ENCODE measurements at regions not wholly inside any gene's neighbourhood (a gene's known extent, or its start where the extent isn't known, plus 50 kb on each side); places are given as distances from the start of the nearest gene placed in this dataset.

- no TSS peak for BruUV-seq (replicated peaks)
- TF ChIP-seq PAX8 (CRISPR knock-in tag; IDR thresholded peaks at IDR 0.05; ENCODE audit: borderline replicate concordance) (no peak), ZNF83 (CRISPR knock-in tag; IDR thresholded peaks at IDR 0.05; ENCODE audit: borderline replicate concordance) (no peak), RERE (CRISPR knock-in tag; IDR thresholded peaks at IDR 0.05; ENCODE audit: low read depth) (no peak), DDIT3 (CRISPR knock-in tag; IDR thresholded peaks at IDR 0.05) (no peak), ZNF264 (CRISPR knock-in tag; IDR thresholded peaks at IDR 0.05) (no peak), MAFF (IDR thresholded peaks at IDR 0.05; ENCODE audit: low read depth, low read length) (no peak), HOXA9 (CRISPR knock-in tag; IDR thresholded peaks at IDR 0.05; ENCODE audit: borderline replicate concordance) (no peak), SP2 (CRISPR knock-in tag; IDR thresholded peaks at IDR 0.05) (no peak), NR2C2 (CRISPR knock-in tag; IDR thresholded peaks at IDR 0.05; ENCODE audit: borderline replicate concordance) (no peak), ZNF510 (CRISPR knock-in tag; IDR thresholded peaks at IDR 0.05; ENCODE audit: low read depth) (no peak), PITX1 (CRISPR knock-in tag; IDR thresholded peaks at IDR 0.05) (no peak), ARNTL (CRISPR knock-in tag; IDR thresholded peaks at IDR 0.05) (no peak)
Measured at GRCh38 chr6:2460216-2460745, 214.9 kb upstream of the GMDS start.

More at GRCh38 chr6:2460216-2460745, 214.9 kb upstream of the GMDS start:
- FAIRE-seq (no peak), ATAC-seq (no peak), DNase-seq (ENCODE audit: low spot score) (no peak)
- in situ Hi-C loops (cut with HindIII; ENCODE audit: extremely low pct_ligation_motif_present, low pct_unique_long_range_greater_than_20kb) = no loop called here
- ChIA-PET POLR2A (no interaction called here), CTCF (ENCODE audit: low intra/inter-chr PET ratio, low total read pairs) (no interaction called here)
- Histone ChIP-seq H3K79me2 (ENCODE audit: insufficient read depth, low read length) (no peaks in the 10 kb centered on the region), H3K36me3 (replicated peaks in 1 of 2; ENCODE audit: control insufficient read depth in 1 of 2, insufficient read depth in 2 of 2, low read length in 2 of 2) (no peaks in the 10 kb centered on the region), H3K9ac (ENCODE audit: insufficient read depth, low read depth, low read length) (no peak overlapping the region), H3K4me2 (ENCODE audit: low read depth, low read length) (no peak overlapping the region), H2AFZ (ENCODE audit: low read length) (no peak overlapping the region), H3K27ac (ENCODE audit: extremely low read length, insufficient read depth, low read length) (no peak overlapping the region), H3K4me3 (replicated peaks in 1 of 3; ENCODE audit: insufficient read depth in 1 of 3, low read depth in 2 of 3, low read length in 3 of 3) (no peak overlapping the region), H4K20me1 (ENCODE audit: insufficient read depth, low read length) (no peaks in the 10 kb centered on the region), H3K27me3 (ENCODE audit: control insufficient read depth in 1 of 2, insufficient read depth in 2 of 2, low read length in 2 of 2) (0 out of 5 replicates have a peak, but pooled peaks cover 0 to 2% of the 10 kb centered on the region in 2 experiments), H3K9me3 (ENCODE audit: low read length) (no peaks in the 10 kb centered on the region), H3K4me1 (ENCODE audit: insufficient read depth, low read length) (no peaks in the 10 kb centered on the region)
- intact Hi-C loops (cut with micrococcal nuclease; ENCODE audit: unreplicated experiment) = no loop called here
- WGBS (ENCODE audit: low lambda C conversion rate) = 77% methylated on average over 9 of the region's 9 CpGs
